ENCODE measurements at regions not wholly inside any gene's neighbourhood (a gene's known extent, or its start where the extent isn't known, plus 50 kb on each side); places are given as distances from the start of the nearest gene placed in this dataset.

- TF ChIP-seq CTCF (IDR thresholded peaks at IDR 0.05 in 4 of 5, conservative IDR thresholded peaks at IDR 0.05 in 1 of 5) = no peak
- TF ChIP-seq POLR2A (IDR thresholded peaks at IDR 0.05) = no peak
Measured at GRCh38 chr21:16315223-16315622, 585.4 kb downstream of the USP25 start.

All from gastrocnemius medialis (tissue), 4 donors.